Adrenal gland (tissue), 5 donors: ENCODE measurements at regions not wholly inside any gene's neighbourhood (a gene's known extent, or its start where the extent isn't known, plus 50 kb on each side); places are given as distances from the start of the nearest gene placed in this dataset.

Experiments
- CTCF ChIP-seq, 6 experiments: fragments of 450-650 bp in 4 of 6; fragments of 200-600 bp in 2 of 6; sonication (generic) in 1 of 6; IDR thresholded peaks; 1 replicate in 5 of 6; 2 replicates in 1 of 6; pipeline versions ENCODE4 v1.5.1 to v1.8.0; 2016 to 2021; ENCODE audit warnings: antibody characterized with exemption in 6 of 6, mild to moderate bottlenecking in 2 of 6, moderate library complexity in 1 of 6
- POLR2A ChIP-seq, 2 donors: fragments of 450-650 bp; IDR thresholded peaks; one replicate each; pipeline ENCODE4 v1.6.1; 2017; ENCODE audit warnings: antibody characterized with exemption in 2 of 2, mild to moderate bottlenecking in 2 of 2, moderate library complexity in 1 of 2
- donor health status: DM: no; HTN: no; CAD: no.

DNA sequence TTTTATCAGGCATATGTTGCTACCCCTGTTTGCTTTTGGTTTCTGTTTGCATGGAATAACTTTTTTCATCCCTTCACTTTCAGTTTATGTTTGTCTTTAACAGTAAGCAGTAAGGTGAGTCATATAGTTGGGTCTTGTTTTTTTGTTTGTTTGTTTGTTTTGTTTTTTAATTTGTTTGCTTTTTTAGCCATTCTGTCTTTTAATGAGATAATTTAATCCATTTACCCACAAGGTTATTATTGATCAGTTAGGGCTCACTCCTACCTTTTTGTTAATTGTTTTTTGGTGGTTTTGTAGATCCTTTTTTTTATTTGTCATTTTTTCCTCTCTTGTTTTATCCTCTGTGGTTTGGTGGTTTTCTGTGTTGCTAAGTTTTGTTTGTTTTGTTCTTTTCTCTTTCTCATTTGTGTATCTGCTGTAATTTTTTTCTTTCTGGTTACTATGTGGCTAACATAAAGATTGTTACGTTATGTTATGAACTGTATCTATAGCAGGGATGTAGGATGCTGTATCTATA lies 379.5 kb upstream of the MAD2L1 start:
- TF ChIP-seq POLR2A (IDR thresholded peaks at IDR 0.05) (no peak), CTCF (IDR thresholded peaks at IDR 0.05) (no peak)
